GM12892 (cell line): ENCODE measurements at regions not wholly inside any gene's neighbourhood (a gene's known extent, or its start where the extent isn't known, plus 50 kb on each side); places are given as distances from the start of the nearest gene placed in this dataset.

ENCODE experiments used
- POLR2A ChIP-seq: IDR thresholded peaks from 2 replicates; pipeline ENCODE4 v1.6.1; 2011; ENCODE audit warnings: low read depth, low read length, control low read depth
- POLR2AphosphoS5 ChIP-seq: IDR thresholded peaks from 2 replicates; pipeline ENCODE4 v1.6.1; 2011; ENCODE audit warnings: low read depth, low read length, control low read depth

DNA sequence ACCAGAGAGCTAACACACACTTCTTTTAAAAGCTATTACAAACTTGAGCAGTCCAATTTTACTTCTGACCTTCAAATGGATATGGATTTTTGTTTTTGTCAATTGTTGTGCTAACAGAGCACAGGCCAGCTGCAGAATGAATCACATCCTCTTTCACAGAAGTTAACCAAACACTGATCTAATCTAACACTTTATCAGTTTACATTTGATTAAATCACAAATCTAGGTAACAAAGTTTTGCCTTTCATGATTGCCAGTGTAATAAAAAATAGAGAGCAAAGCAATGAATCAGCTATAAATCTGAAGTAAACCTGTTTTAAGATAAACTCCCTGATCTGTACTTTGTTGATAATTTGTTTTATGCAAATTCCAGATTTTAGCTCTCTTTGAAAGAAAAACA lies 273.1 kb upstream of the RGS6 start:
- TF ChIP-seq POLR2A: no peak
- no peak for TF ChIP-seq POLR2AphosphoS5
